Testis (tissue), 2 donors: ENCODE measurements at regions not wholly inside any gene's neighbourhood (a gene's known extent, or its start where the extent isn't known, plus 50 kb on each side); places are given as distances from the start of the nearest gene placed in this dataset.
A peak's percentile ranks its signal among the peaks of the same experiment; 100 is the strongest.
"Not testable (repeated sequence)": the region's sequence is repeated elsewhere in the genome, so short reads cannot be mapped to it uniquely, and the experiment has no call there.

Source experiments
- DNase-seq: peaks from one replicate; pipeline ENCODE4 v3.0.0-alpha.2; 2019
- H3K27ac ChIP-seq, 2 donors: fragments of 200-600 bp; sonication (generic); one replicate each; pipeline ENCODE4 v1.5.1; 2019
- H3K27me3 ChIP-seq: fragments of 200-600 bp; sonication (generic); one replicate; pipeline ENCODE4 v1.5.1; 2019
- H3K36me3 ChIP-seq: fragments of 200-600 bp; sonication (generic); one replicate; pipeline ENCODE4 v1.5.1; 2017; ENCODE audit warnings: low read depth; ENCODE audit errors: missing control alignments
- H3K4me1 ChIP-seq: fragments of 200-600 bp; sonication (generic); one replicate; pipeline ENCODE4 v1.5.1; 2019
- H3K4me3 ChIP-seq, 2 donors: fragments of 200-600 bp; sonication (generic); one replicate each; pipeline ENCODE4 v1.5.1; 2017 to 2019
- H3K9me3 ChIP-seq: fragments of 200-600 bp; sonication (generic); one replicate; pipeline ENCODE4 v1.5.1; 2017
- POLR2A ChIP-seq: fragments of 450-650 bp; IDR thresholded peaks from one replicate; pipeline ENCODE4 v1.6.1; 2017; ENCODE audit warnings: antibody characterized with exemption, mild to moderate bottlenecking, moderate library complexity
- WGBS, 2 donors: methylation state at CpG; one replicate each; pipeline ENCODE4 v1.1.5; 2018; 5-methylcytosine and 5-hydroxymethylcytosine counted together
- intact Hi-C: fragments of 100-400 bp; cut with DNase I; formaldehyde crosslinking; loops from one replicate; pipeline ENCODE4 v1.15.1; 2023; ENCODE audit warnings: low total_unique reads
- TF ChIP-seq, protein P1 (sequence below), 3 experiments: fragments of 450-650 bp in 2 of 3; fragments of 200-600 bp in 1 of 3; sonication (generic) in 1 of 3; IDR thresholded peaks; one replicate each; pipeline ENCODE4 v1.5.1; 2016 to 2019; ENCODE audit warnings: antibody characterized with exemption in 3 of 3, mild to moderate bottlenecking in 2 of 3, moderate library complexity in 1 of 3

DNA sequence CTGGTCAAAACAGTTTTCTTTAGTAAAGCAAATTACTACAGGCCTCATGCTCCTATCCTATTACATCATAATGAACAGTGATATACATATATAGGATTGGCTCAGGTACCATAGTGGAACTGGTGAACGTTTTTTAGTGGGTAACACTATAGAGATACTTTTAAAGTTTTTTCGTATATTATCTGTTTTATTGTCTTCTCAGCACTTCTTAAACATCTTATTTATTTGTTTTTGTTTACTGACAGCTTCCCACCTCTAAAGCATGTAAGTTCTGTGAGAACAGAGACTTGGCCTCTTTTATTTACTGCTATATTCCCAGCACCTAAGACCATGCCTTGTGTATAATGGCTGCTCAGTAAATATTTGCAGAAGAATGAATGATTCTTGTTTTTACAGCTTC is 81.1 kb upstream of the PSMA6 start:
- no peak for TF ChIP-seq POLR2A
- TF ChIP-seq, protein P1, sequence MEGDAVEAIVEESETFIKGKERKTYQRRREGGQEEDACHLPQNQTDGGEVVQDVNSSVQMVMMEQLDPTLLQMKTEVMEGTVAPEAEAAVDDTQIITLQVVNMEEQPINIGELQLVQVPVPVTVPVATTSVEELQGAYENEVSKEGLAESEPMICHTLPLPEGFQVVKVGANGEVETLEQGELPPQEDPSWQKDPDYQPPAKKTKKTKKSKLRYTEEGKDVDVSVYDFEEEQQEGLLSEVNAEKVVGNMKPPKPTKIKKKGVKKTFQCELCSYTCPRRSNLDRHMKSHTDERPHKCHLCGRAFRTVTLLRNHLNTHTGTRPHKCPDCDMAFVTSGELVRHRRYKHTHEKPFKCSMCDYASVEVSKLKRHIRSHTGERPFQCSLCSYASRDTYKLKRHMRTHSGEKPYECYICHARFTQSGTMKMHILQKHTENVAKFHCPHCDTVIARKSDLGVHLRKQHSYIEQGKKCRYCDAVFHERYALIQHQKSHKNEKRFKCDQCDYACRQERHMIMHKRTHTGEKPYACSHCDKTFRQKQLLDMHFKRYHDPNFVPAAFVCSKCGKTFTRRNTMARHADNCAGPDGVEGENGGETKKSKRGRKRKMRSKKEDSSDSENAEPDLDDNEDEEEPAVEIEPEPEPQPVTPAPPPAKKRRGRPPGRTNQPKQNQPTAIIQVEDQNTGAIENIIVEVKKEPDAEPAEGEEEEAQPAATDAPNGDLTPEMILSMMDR (IDR thresholded peaks at IDR 0.05), result no peak
- Histone ChIP-seq H3K27ac (no peak overlapping the region), H3K4me3 (no peak overlapping the region), H3K36me3 (no peaks in the 10 kb centered on the region), H3K4me1 (peaks cover 10% of the 10 kb centered on the region), H3K9me3 (no peaks in the 10 kb centered on the region), H3K27me3 (no peaks in the 10 kb centered on the region)
- intact Hi-C loops, result loop anchor here (10.0 kb wide), 1 partner anchor 194 kb away; the partner anchor contains the start of gene NFKBIA
- DNase-seq, result no peak
- 91% methylated on average over 2 of the region's 2 CpGs for WGBS, 2 donors

DNA sequence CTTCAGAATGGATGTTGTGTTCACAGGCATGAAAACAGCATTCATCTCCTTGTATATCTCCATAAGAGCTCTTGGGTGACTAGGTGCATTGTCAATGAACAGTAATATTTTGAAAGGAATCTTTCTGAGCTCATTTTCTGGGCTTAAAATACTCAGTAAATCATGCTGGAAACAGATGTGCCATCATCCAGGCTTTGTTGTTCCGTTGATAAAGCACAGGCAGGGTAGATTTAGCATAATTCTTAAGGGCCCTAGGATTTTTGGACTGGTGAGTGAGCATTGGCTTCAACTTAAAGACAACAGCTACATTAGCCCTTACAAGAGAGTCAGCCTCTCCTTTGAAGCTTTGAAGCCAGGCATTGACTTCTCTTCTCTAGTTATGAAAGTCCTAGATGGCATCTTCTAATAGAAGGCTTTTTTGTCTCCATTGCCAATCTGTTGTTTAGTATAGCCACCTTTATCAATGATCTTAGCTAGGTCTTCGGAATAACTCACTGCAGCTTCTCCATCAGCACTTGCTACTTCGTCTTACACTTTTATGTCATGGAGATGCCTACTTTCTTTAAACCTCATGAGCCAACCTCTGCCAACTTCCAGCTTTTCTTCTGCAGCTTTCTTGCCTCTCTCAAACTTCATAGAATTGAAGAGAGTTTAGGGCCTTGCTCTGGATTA is 79.6 kb upstream of the PSMA6 start:
- no peaks in the 10 kb centered on the region for H3K27me3 ChIP-seq
- intact Hi-C loops, result loop anchor here (10.0 kb wide), 1 partner anchor 192 kb away; the partner anchor contains the start of gene NFKBIA
- TF ChIP-seq, protein P1 (IDR thresholded peaks at IDR 0.05), result no peak
- no peak for TF ChIP-seq POLR2A
- H3K27ac ChIP-seq, result no peak overlapping the region
- no peak for DNase-seq
- WGBS, 2 donors, result 88 to 97% methylated on average over 3 of the region's 3 CpGs
- no peaks in the 10 kb centered on the region for H3K9me3 ChIP-seq
- no peaks in the 10 kb centered on the region for H3K36me3 ChIP-seq
- no peak overlapping the region for H3K4me3 ChIP-seq
- H3K4me1 ChIP-seq, result peaks cover 10% of the 10 kb centered on the region

DNA sequence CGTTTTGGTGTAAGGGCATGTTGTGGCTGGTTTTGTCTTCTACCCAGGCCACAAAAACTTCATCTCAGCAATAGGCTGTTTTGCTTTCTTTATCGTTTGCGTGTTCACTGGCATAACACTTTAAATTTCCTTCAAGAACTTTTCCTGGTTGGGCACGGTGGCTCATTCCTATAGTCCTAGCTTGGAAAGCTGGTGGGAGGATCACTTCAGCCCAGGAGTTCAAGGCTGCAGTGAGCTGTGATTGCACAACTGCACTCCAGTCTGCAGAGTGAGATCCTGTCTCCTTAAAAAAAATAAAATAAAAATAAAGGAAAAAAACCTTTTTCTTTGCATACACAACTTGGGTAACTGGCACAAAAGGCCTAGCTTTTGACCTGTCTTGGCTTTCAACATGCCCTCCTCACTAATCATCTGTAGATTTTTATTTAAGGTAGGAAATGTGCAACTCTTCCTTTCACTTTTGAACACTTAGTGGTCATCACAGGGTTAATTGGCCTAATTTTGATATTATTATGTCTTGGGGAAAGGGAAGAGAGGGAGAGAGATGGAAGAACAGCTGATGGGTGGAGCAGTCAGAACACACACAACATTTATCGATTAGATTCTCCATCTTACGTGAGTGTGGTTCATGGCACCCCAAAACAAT is 78.9 kb upstream of the PSMA6 start:
- H3K27ac ChIP-seq, result no peak overlapping the region
- no peaks in the 10 kb centered on the region for H3K36me3 ChIP-seq
- no peaks in the 10 kb centered on the region for H3K27me3 ChIP-seq
- DNase-seq, result peak; percentile 28
- peaks cover 10% of the 10 kb centered on the region for H3K4me1 ChIP-seq
- H3K9me3 ChIP-seq, result no peaks in the 10 kb centered on the region
- intact Hi-C loops, result loop anchor here (10.0 kb wide), 1 partner anchor 192 kb away; the partner anchor contains the start of gene NFKBIA
- WGBS, 2 donors, result 56 to 58% methylated on average over 6 of the region's 6 CpGs
- TF ChIP-seq, protein P1 (IDR thresholded peaks at IDR 0.05), result no peak
- TF ChIP-seq POLR2A, result no peak
- H3K4me3 ChIP-seq, result no peak overlapping the region

DNA sequence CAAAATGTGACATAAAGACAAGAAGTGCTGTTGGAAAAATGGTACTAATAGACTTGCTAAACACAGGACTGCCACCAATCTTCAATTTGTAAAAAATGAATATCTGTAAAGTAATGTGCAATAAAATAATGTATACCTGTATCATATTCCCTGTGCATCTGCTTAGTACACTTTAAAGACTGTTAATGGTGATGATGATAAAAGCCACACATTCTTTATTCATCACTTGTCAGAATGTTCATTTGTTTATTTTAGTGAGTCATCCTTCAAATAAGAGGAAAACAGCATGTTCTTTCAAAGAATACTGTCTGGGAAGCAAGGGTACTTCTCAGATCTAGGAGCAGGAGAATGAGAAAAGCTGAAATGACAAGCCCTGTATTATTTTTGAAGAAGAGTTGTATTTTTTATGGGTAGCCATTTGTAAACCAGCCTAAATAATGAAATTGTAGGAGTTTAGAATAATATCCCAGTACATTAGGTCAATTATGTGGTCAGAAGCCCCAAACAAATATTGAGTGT is 78.3 kb upstream of the PSMA6 start:
- no peak for DNase-seq
- Histone ChIP-seq H3K27ac (no peak overlapping the region), H3K4me1 (peaks cover 10% of the 10 kb centered on the region), H3K27me3 (no peaks in the 10 kb centered on the region), H3K4me3 (no peak overlapping the region), H3K9me3 (no peaks in the 10 kb centered on the region), H3K36me3 (no peaks in the 10 kb centered on the region)
- intact Hi-C loops, result loop anchor here (10.0 kb wide), 1 partner anchor 191 kb away; the partner anchor contains the start of gene NFKBIA
- TF ChIP-seq, protein P1 (IDR thresholded peaks at IDR 0.05), result no peak
- no peak for TF ChIP-seq POLR2A

DNA sequence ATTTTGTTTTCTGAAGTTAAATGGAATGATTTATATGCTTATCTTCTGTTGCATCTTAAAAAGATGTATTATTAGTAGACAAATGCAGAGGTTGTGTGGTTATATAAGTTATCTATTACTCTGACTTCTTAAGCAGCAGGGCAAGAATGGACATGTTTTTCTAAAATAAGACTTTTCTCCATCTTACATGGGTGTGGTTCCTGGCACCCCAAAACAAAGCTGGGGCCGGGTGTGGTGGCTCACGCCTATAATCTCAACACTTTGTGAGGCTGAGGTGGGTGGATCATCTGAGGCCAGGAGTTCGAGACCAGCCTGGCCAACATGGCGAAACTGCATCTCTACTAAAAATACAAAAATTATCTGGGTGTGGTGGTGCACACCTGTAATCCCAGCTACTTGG is 77.8 kb upstream of the PSMA6 start:
- not testable (repeated sequence) for H3K27me3 ChIP-seq, H3K27ac ChIP-seq, H3K36me3 ChIP-seq, H3K9me3 ChIP-seq, H3K4me1 ChIP-seq, H3K4me3 ChIP-seq, DNase-seq
- 85 to 87% methylated on average over 4 of the region's 4 CpGs for WGBS, 2 donors
- intact Hi-C loops, result loop anchor here (10.0 kb wide), 1 partner anchor 190 kb away; the partner anchor contains the start of gene NFKBIA
